OCI-LY7 (cell line): ENCODE measurements at regions not wholly inside any gene's neighbourhood (a gene's known extent, or its start where the extent isn't known, plus 50 kb on each side); places are given as distances from the start of the nearest gene placed in this dataset.

Experiments used
- CTCF ChIP-seq: fragments of 200-600 bp; sonication (generic); conservative IDR thresholded peaks from 2 replicates; pipeline ENCODE4 v1.5.1; 2014; ENCODE audit warnings: mild to moderate bottlenecking, antibody characterized with exemption, low read length, moderate library complexity, mixed read lengths
- EZH2phosphoT487 ChIP-seq: fragments of 200-600 bp; sonication (generic); IDR thresholded peaks from 2 replicates; pipeline ENCODE4 v1.6.1; 2018; ENCODE audit warnings: low read depth, borderline replicate concordance, mild to moderate bottlenecking, mixed run types, antibody characterized with exemption, low read length, moderate library complexity, mixed read lengths

DNA sequence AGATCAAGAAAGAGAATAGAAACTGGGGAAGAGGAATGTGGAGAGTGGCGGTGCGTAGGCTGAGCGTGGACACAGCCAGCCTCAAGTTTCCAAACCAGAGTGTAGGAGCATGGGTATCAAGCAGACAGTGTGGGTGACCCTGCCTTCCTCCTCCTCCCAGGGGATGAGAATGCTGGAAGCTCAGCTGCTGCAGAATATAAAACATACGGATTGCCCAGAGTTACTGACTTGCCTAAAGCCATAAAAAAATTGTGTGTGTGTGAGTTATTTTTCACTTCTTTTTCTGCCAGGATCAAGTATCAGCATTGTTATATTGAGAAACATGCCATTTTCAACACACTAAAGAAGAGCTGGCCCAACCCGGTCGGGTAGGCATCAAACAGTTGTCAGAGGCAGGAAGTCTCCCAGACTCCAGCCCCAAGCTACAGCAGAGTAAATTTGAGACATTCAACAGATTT, 333.3 kb upstream of the ACVR2A start:
- TF ChIP-seq CTCF (no peak), EZH2phosphoT487 (no peak)
